ENCODE measurements at regions not wholly inside any gene's neighbourhood (a gene's known extent, or its start where the extent isn't known, plus 50 kb on each side); places are given as distances from the start of the nearest gene placed in this dataset.

- Histone ChIP-seq H3K4me1 (ENCODE audit: low read length) (no peaks in the 10 kb centered on the region), H3K4me2 (ENCODE audit: low read depth, low read length) (no peak overlapping the region), H3K9ac (ENCODE audit: low read length) (no peak overlapping the region), H3K4me3 (ENCODE audit: low read length) (no peak overlapping the region), H3K27me3 (replicated peaks; ENCODE audit: insufficient read depth, low read length) (no peaks in the 10 kb centered on the region), H3K9me3 (replicated peaks; ENCODE audit: insufficient read depth, low read length) (no peaks in the 10 kb centered on the region), H3K27ac (ENCODE audit: low read length) (no peak overlapping the region), H3K79me2 (ENCODE audit: low read length) (no peaks in the 10 kb centered on the region), H4K20me1 (ENCODE audit: insufficient read depth, low read length) (no peaks in the 10 kb centered on the region), H3K9me2 (replicated peaks; ENCODE audit: insufficient read depth, low read length) (no peaks in the 10 kb centered on the region), H3F3A (ENCODE audit: insufficient read depth, low read length) (no peaks in the 10 kb centered on the region), H2AFZ (ENCODE audit: low read length) (no peak overlapping the region), H3K36me3 (replicated peaks; ENCODE audit: insufficient read depth, low read length) (no peaks in the 10 kb centered on the region)
- no peak for DNase-seq
- TF ChIP-seq CTCF (IDR thresholded peaks at IDR 0.05; ENCODE audit: low read length), result no peak
- no peak for TF ChIP-seq EZH2 (optimal IDR thresholded peaks at IDR 0.05; ENCODE audit: low read depth, low read length)
- TF ChIP-seq EZH2phosphoT487 (IDR thresholded peaks at IDR 0.05; ENCODE audit: low read length), result no peak
These were observed 122.8 kb upstream of the ZNF92 start for GRCh38 chr7:65250697-65251395.

GRCh38 chr7:65250216-65250615 is 123.4 kb upstream of the ZNF92 start:
- H3K9ac ChIP-seq (ENCODE audit: low read length), result no peak overlapping the region
- DNase-seq, result no peak
- H3K79me2 ChIP-seq (ENCODE audit: low read length), result no peaks in the 10 kb centered on the region
- H3K36me3 ChIP-seq (replicated peaks; ENCODE audit: insufficient read depth, low read length), result no peaks in the 10 kb centered on the region
- H3K27me3 ChIP-seq (replicated peaks; ENCODE audit: insufficient read depth, low read length), result no peaks in the 10 kb centered on the region
- no peaks in the 10 kb centered on the region for H3K9me2 ChIP-seq (replicated peaks; ENCODE audit: insufficient read depth, low read length)
- H3F3A ChIP-seq (ENCODE audit: insufficient read depth, low read length), result no peaks in the 10 kb centered on the region
- no peaks in the 10 kb centered on the region for H3K4me1 ChIP-seq (ENCODE audit: low read length)
- TF ChIP-seq EZH2 (optimal IDR thresholded peaks at IDR 0.05; ENCODE audit: low read depth, low read length), result no peak
- TF ChIP-seq CTCF (IDR thresholded peaks at IDR 0.05; ENCODE audit: low read length), result no peak
- H4K20me1 ChIP-seq (ENCODE audit: insufficient read depth, low read length), result no peaks in the 10 kb centered on the region
- H3K4me3 ChIP-seq (ENCODE audit: low read length), result no peak overlapping the region
- H3K9me3 ChIP-seq (replicated peaks; ENCODE audit: insufficient read depth, low read length), result no peaks in the 10 kb centered on the region
- no peak overlapping the region for H3K4me2 ChIP-seq (ENCODE audit: low read depth, low read length)
- H2AFZ ChIP-seq (ENCODE audit: low read length), result no peak overlapping the region
- H3K27ac ChIP-seq (ENCODE audit: low read length), result no peak overlapping the region

- H3K4me1 ChIP-seq (ENCODE audit: low read length), result no peaks in the 10 kb centered on the region
- no peaks in the 10 kb centered on the region for H3K9me3 ChIP-seq (replicated peaks; ENCODE audit: insufficient read depth, low read length)
- no peaks in the 10 kb centered on the region for H3K27me3 ChIP-seq (replicated peaks; ENCODE audit: insufficient read depth, low read length)
- H3K36me3 ChIP-seq (replicated peaks; ENCODE audit: insufficient read depth, low read length), result no peaks in the 10 kb centered on the region
- DNase-seq, result no peak
- no peak overlapping the region for H3K9ac ChIP-seq (ENCODE audit: low read length)
- no peak overlapping the region for H3K27ac ChIP-seq (ENCODE audit: low read length)
- no peak overlapping the region for H3K4me2 ChIP-seq (ENCODE audit: low read depth, low read length)
- H2AFZ ChIP-seq (ENCODE audit: low read length), result no peak overlapping the region
- no peak overlapping the region for H3K4me3 ChIP-seq (ENCODE audit: low read length)
- H3F3A ChIP-seq (ENCODE audit: insufficient read depth, low read length), result no peaks in the 10 kb centered on the region
- H4K20me1 ChIP-seq (ENCODE audit: insufficient read depth, low read length), result no peaks in the 10 kb centered on the region
- TF ChIP-seq CTCF (IDR thresholded peaks at IDR 0.05; ENCODE audit: low read length) (no peak), EZH2 (optimal IDR thresholded peaks at IDR 0.05; ENCODE audit: low read depth, low read length) (no peak)
- H3K9me2 ChIP-seq (replicated peaks; ENCODE audit: insufficient read depth, low read length), result no peaks in the 10 kb centered on the region
- no peaks in the 10 kb centered on the region for H3K79me2 ChIP-seq (ENCODE audit: low read length)
These were observed 126.2 kb upstream of the ZNF92 start for GRCh38 chr7:65247491-65247890.

Data from MM.1S (cell line).